ENCODE measurements at regions not wholly inside any gene's neighbourhood (a gene's known extent, or its start where the extent isn't known, plus 50 kb on each side); places are given as distances from the start of the nearest gene placed in this dataset.
"Not testable (repeated sequence)": the region's sequence is repeated elsewhere in the genome, so short reads cannot be mapped to it uniquely, and the experiment has no call there.

- TF ChIP-seq, protein P1, sequence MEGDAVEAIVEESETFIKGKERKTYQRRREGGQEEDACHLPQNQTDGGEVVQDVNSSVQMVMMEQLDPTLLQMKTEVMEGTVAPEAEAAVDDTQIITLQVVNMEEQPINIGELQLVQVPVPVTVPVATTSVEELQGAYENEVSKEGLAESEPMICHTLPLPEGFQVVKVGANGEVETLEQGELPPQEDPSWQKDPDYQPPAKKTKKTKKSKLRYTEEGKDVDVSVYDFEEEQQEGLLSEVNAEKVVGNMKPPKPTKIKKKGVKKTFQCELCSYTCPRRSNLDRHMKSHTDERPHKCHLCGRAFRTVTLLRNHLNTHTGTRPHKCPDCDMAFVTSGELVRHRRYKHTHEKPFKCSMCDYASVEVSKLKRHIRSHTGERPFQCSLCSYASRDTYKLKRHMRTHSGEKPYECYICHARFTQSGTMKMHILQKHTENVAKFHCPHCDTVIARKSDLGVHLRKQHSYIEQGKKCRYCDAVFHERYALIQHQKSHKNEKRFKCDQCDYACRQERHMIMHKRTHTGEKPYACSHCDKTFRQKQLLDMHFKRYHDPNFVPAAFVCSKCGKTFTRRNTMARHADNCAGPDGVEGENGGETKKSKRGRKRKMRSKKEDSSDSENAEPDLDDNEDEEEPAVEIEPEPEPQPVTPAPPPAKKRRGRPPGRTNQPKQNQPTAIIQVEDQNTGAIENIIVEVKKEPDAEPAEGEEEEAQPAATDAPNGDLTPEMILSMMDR (IDR thresholded peaks at IDR 0.05 in 8 of 11, conservative IDR thresholded peaks at IDR 0.05 in 3 of 11): not testable (repeated sequence)
- not testable (repeated sequence) for TF ChIP-seq POLR2AphosphoS5, POLR2A (IDR thresholded peaks at IDR 0.05)
Observed at GRCh38 chr2:87567912-87568311, 180.0 kb upstream of the PLGLB2 start.

All from spleen (tissue), 7 donors.